HuH-7 (cell line): ENCODE measurements at regions not wholly inside any gene's neighbourhood (a gene's known extent, or its start where the extent isn't known, plus 50 kb on each side); places are given as distances from the start of the nearest gene placed in this dataset.
"Not testable (repeated sequence)": the region's sequence is repeated elsewhere in the genome, so short reads cannot be mapped to it uniquely, and the experiment has no call there.

ENCODE experiments used
- DNase-seq: peaks from one replicate; pipeline ENCODE4 v3.0.0; 2011; ENCODE audit warnings: low spot score

- DNase-seq = no peak
These were observed 632.5 kb downstream of the ISL1 start for GRCh38 chr5:52015760-52016159.

GRCh38 chr5:52017567-52017966 lies 634.3 kb downstream of the ISL1 start:
- peak; percentile 3 for DNase-seq

GRCh38 chr5:52024359-52024758 lies 641.1 kb downstream of the ISL1 start:
- DNase-seq = no peak

GRCh38 chr5:52029836-52030235 lies 646.6 kb downstream of the ISL1 start:
- DNase-seq = not testable (repeated sequence)

GRCh38 chr5:52041842-52042241 lies 658.6 kb downstream of the ISL1 start:
- DNase-seq = no peak

- DNase-seq = peak; percentile 9
These were observed 659.9 kb downstream of the ISL1 start for GRCh38 chr5:52043137-52043536.

GRCh38 chr5:52043543-52043942 lies 660.3 kb downstream of the ISL1 start:
- DNase-seq = no peak

- DNase-seq = no peak
These were observed 668.5 kb downstream of the ISL1 start for GRCh38 chr5:52051759-52052158.

GRCh38 chr5:52063186-52063585 lies 679.9 kb downstream of the ISL1 start:
- no peak for DNase-seq

GRCh38 chr5:52065182-52065581 lies 681.9 kb downstream of the ISL1 start:
- no peak for DNase-seq

GRCh38 chr5:52069997-52070396 lies 686.7 kb downstream of the ISL1 start:
- no peak for DNase-seq

- no peak for DNase-seq
These were observed 690.9 kb downstream of the ISL1 start for GRCh38 chr5:52073993-52074689.

- no peak for DNase-seq
These were observed 694.9 kb downstream of the ISL1 start for GRCh38 chr5:52077941-52078815.

- DNase-seq = not testable (repeated sequence)
These were observed 685.4 kb upstream of the ITGA1 start for GRCh38 chr5:52102311-52102710.

GRCh38 chr5:52107210-52107905 lies 680.4 kb upstream of the ITGA1 start:
- no peak for DNase-seq

GRCh38 chr5:52119768-52120167 lies 667.9 kb upstream of the ITGA1 start:
- no peak for DNase-seq

- DNase-seq = no peak
These were observed 655.7 kb upstream of the ITGA1 start for GRCh38 chr5:52132053-52132452.

- DNase-seq = no peak
These were observed 653.6 kb upstream of the ITGA1 start for GRCh38 chr5:52134013-52134650.

- no peak for DNase-seq
These were observed 647.7 kb upstream of the ITGA1 start for GRCh38 chr5:52139888-52140615.

- no peak for DNase-seq
These were observed 639.0 kb upstream of the ITGA1 start for GRCh38 chr5:52148679-52149078.

GRCh38 chr5:52150501-52150900 lies 637.2 kb upstream of the ITGA1 start:
- DNase-seq = peak; percentile 19

GRCh38 chr5:52156809-52157208 lies 630.9 kb upstream of the ITGA1 start:
- not testable (repeated sequence) for DNase-seq
